Heart left ventricle (tissue), 13 donors: ENCODE measurements at regions not wholly inside any gene's neighbourhood (a gene's known extent, or its start where the extent isn't known, plus 50 kb on each side); places are given as distances from the start of the nearest gene placed in this dataset.

ENCODE experiments used
- CTCF ChIP-seq, 12 donors: fragments of 200-600 bp; sonication (generic) in 4 of 12; IDR thresholded peaks; one replicate each; pipeline versions ENCODE4 v1.5.0 to v1.8.0; 2018 to 2022; ENCODE audit warnings: antibody characterized with exemption in 12 of 12, mild to moderate bottlenecking in 5 of 12
- POLR2A ChIP-seq, 2 donors: fragments of 450-650 bp; IDR thresholded peaks; one replicate each; pipeline ENCODE4 v1.6.1; 2017; ENCODE audit warnings: antibody characterized with exemption in 2 of 2, mild to moderate bottlenecking in 2 of 2, moderate library complexity in 2 of 2
- donor health status: ischemic (EF 13 %, LVEDD 7.1; RV severe dilation, severe dysfunction).
- donor health status: DM: no; HTN: yes; CAD: no.
- donor health status: DM: no; HTN: no; CAD: no.
- donor health status: ischemic (EF 25% LVEDD 6.9; RV normal size, moderate dysfunction).
- donor health status: ischemic (EF 25% LVEDD 5.7; RV mildly dilated, moderate dysfunction).
- donor health status: ischemic (EF 35%, LVEDD 5.7; RV mildly dilated, moderate dysfunction).
- donor health status: nonischemic (EF 11% LVEDD 7.7; RV severe dilation, severe dysfunction).
- donor health status: DM: yes; HTN: yes; CAD: no.
- donor health status: PGD.
- donor health status: ischemic (EF 29% LVEDD 5.4; RV normal size, mild dysfunction).
- donor health status: nonischemic (EF 23%, LVEDD 6.1; RV moderate dilation, normal function).

- TF ChIP-seq CTCF (IDR thresholded peaks at IDR 0.05), result no peak
- no peak for TF ChIP-seq POLR2A (IDR thresholded peaks at IDR 0.05)
These were observed 108.1 kb downstream of the ABCC12 start for GRCh38 chr16:48047720-48048119.
